NCI-H1417 treated with DMSO at 0.1 percent for 48 hours (cell line): ENCODE measurements at regions not wholly inside any gene's neighbourhood (a gene's known extent, or its start where the extent isn't known, plus 50 kb on each side); places are given as distances from the start of the nearest gene placed in this dataset.

Source experiments
- DNase-seq: peaks from one replicate; lab custom pipeline; 2025; lab: John Stamatoyannopoulos, UW

DNA sequence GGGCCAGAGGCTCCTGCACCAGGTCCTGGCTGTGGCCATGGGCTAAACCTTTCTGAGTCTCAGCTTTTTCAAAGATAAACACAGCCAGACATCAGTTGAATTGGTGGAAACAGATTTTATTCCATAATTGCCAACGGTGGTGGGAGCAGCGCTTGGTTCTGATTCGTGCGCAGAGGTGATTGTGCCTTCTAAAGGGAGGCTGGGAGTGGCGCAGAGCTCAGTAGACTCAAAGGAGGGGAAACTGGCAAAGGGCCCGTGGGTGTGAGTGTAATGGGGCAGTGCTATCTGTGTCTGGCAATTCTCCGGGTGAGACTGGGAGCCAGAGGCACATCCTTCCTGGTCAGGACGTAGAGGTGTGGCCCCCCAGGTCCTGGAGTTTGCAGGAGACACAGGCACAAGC lies 169.4 kb upstream of the PPP1R26 start:
- no peak for DNase-seq

- DNase-seq = no peak
These were observed 164.0 kb upstream of the PPP1R26 start for GRCh38 chr9:135315572-135315971.

- DNase-seq = no peak
These were observed 159.3 kb upstream of the PPP1R26 start for GRCh38 chr9:135320331-135320730.

GRCh38 chr9:135320943-135321342 lies 158.6 kb upstream of the PPP1R26 start:
- DNase-seq = no peak

- no peak for DNase-seq
These were observed 158.0 kb upstream of the PPP1R26 start for GRCh38 chr9:135321580-135321979.

DNA sequence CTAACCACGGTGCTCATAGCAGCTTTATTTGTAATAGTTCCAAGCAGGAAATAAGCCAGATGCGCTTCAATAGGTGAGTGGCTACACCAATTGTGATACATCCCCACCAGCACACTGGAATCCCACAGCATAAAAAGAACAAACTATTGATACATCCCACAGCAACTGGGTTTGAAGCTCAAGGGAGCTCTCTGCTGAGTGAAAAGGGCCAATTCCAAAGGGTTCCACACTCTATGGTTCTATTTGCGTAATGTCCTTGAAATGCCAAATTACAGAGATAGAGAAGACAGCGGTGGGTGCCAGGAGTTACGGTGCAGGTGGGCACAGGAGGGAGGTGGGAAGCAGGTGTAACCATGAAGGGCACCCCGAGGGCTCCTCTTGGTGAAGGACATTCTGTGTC lies 155.3 kb upstream of the PPP1R26 start:
- no peak for DNase-seq

DNA sequence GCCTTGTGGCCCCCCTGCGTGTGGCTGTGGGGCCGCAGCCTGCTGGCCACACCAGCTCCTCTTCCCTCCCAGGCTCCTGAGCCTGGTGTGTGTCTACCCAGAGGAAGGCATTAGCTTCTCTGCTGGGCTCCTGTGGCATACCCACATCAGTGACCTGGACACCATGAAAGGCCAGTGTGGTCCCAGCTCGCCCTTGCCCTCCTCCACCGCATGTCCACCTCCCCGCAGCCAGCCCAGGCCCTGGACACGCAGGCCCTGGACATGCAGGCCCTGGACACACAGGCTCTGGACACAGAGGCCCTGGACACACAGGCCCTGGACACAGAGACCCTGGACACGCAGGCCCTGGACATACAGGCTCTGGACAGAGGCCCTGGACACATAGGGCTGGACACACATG lies 153.4 kb upstream of the PPP1R26 start:
- DNase-seq = no peak

DNA sequence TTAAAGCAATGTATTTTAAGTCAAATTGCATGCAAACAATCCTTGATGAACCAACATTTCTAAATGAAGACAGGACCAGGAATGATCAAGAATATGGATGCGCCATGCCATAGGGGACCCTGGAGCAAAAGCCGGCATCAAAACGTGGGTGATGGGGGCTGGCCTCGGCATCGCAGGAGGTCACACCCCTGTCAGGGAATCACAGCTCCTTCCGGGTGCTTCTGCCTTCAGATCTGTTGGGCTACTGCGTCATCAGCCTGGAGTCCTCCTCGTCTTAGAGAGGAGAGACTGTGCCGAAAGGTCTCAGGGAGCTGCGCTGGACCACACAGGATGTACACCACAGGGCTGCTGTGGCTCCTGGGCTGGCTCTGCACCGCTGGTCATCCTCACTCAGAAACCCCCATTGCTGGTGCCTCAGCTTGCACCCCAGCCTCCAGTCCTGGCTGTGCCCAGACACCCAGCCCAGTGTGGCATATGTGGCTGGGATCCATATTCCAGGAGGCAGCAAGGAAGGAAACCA lies 152.9 kb upstream of the PPP1R26 start:
- DNase-seq = no peak

GRCh38 chr9:135328485-135329417 lies 150.8 kb upstream of the PPP1R26 start:
- no peak for DNase-seq

DNA sequence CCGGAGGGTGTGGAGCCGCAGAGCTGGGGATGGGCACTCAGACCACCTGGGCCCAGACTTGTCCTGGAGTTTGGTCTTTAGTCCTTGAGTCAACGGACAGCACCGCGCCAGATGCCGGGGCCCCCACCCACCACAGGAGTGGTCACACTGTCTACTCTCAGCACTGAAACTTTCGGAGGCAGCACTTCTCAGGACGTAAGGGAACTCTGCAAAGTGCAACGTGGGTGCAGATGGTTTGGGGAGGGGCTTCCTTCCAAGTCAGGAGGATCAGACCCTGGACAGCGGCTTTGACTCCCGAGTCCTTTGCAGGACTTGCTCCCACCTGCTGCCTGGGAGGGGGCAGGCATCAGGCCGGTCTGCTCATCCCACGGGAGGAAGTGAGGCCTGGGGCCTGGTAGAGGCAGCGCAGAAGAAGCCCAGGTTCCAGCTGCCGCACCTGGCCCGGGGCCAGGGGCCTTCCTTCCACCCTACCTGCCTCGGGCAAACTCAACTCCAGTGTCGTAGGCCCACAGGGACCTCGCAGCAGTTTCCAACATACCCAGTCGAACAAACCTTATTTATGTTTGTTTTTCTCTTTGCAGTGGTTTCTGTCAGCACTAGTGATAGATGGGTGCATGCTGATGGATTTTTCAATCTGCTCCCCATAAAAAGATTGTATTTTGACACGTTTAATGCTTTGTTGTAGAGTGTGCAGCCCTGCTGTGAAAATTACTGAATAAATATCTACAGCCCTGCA lies 149.8 kb upstream of the PPP1R26 start:
- no peak for DNase-seq

- DNase-seq = no peak
These were observed 149.3 kb upstream of the PPP1R26 start for GRCh38 chr9:135330307-135330631.

- no peak for DNase-seq
These were observed 148.6 kb upstream of the PPP1R26 start for GRCh38 chr9:135330685-135331590.

- no peak for DNase-seq
These were observed 147.1 kb upstream of the PPP1R26 start for GRCh38 chr9:135332516-135332915.

DNA sequence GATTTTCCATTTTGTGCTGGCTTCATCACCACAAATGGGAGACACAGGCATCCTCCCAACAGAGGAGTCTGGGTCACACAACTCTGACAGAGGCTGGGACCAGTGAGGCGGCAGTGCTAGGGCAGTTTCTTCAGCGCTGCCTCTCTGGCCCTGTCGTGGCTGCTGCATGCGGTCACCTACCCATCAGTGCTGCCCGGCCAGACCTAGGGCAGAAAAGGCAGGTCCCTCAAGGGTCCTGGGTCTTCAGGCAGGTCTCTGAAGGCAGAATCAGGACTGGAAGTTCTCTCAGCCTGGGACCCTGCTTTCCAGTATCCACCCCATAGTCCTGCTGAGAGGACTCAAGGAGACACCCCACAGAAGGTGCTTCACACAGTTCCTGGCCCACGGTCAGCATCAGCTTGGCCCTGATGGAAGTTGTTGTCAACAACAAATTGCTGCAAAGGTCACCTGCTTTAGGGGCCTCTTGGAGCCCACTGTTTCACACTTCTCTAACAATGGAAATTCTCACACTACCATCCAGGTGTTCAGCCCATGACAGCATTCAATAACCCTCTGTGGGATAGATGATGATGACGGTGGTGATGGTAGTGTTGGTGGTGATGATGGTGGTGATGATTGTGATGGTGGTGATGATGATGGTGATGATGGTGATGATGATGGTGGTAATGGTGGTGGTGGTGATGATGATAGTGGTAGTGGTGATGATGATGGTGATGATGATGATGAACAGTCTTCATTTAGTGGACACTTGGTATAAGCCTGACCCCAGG lies 146.4 kb upstream of the PPP1R26 start:
- DNase-seq = no peak

GRCh38 chr9:135334953-135335460 lies 144.6 kb upstream of the PPP1R26 start:
- DNase-seq = no peak

GRCh38 chr9:135335691-135336181 lies 143.8 kb upstream of the PPP1R26 start:
- DNase-seq = no peak

- DNase-seq = no peak
These were observed 142.7 kb upstream of the PPP1R26 start for GRCh38 chr9:135336722-135337527.

GRCh38 chr9:135338546-135338945 lies 141.0 kb upstream of the PPP1R26 start:
- DNase-seq = no peak

- no peak for DNase-seq
These were observed 140.1 kb upstream of the PPP1R26 start for GRCh38 chr9:135339378-135339973.
